ENCODE measurements at regions not wholly inside any gene's neighbourhood (a gene's known extent, or its start where the extent isn't known, plus 50 kb on each side); places are given as distances from the start of the nearest gene placed in this dataset.
"Not testable (repeated sequence)": the region's sequence is repeated elsewhere in the genome, so short reads cannot be mapped to it uniquely, and the experiment has no call there.

DNA sequence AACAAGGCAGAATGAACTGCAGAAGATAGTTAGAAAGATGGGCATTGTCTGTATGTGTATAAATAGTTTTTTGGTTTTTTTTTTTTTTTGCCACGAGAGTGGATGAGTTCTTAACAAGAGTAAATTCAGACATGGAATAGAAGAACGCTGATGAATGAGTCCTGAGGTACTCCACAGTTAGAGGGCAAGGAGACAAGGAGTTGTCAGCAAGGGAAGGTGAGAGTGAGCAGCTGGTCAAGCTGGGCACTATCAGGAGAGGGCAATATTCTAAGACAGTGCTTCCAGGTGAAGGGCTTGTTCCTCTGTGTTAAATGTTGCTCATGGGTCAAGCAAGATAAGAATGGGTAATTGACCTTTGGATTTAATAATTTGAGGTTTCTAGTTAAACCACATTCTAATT, 138.6 kb upstream of the FAM78B start:
- no peak for DNase-seq (ENCODE audit: low read depth in 2 of 2)

- DNase-seq (ENCODE audit: low read depth in 2 of 2): no peak
Observed at GRCh38 chr1:166307261-166308188, 140.7 kb upstream of the FAM78B start.

GRCh38 chr1:166316306-166316705, 149.5 kb upstream of the FAM78B start:
- not testable (repeated sequence) for DNase-seq (ENCODE audit: low read depth in 2 of 2)

DNA sequence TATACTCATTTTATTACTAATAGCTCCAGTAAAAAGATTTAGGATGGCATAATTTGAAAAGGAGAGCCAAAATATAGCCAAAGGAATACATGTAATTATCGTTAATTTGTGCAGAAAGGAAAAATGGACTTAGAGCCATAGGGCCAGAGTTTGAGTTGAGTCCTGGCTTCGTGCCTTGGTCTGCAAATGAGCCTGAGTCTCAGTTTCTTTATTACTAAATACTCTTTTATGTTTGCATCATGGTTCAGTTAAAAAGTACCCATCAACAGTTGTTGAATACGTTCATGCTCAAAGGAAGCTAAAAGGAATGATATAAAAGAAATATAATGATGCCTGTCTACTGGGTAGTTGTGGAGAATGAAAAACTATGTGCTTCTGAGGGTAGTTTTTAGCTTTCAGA, 155.7 kb upstream of the FAM78B start:
- no peak for DNase-seq (ENCODE audit: low read depth in 2 of 2)

- DNase-seq (ENCODE audit: low read depth in 2 of 2): no peak
Observed at GRCh38 chr1:166327886-166328285, 161.1 kb upstream of the FAM78B start.

DNA sequence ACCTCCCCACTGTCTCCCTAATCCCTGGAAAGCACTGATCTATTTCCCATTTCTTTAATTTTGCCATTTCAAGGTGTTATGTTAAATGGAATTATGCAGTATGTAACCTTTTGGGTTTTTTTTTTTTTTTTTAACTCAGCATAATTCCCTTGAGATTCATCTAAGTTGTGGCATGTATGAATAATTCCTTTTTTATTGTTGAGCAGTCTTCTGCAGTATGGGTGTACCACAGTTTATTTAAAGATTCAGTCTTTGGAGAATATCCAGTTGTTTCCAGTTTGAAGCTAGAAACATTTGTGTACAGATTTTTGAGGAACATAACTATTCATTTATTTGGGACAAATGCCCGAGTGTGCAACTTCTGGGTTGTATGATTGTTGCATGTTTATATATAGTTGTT, 162.2 kb upstream of the FAM78B start:
- DNase-seq (ENCODE audit: low read depth in 2 of 2): no peak

- DNase-seq (ENCODE audit: low read depth in 2 of 2): no peak
Observed at GRCh38 chr1:166330096-166330495, 163.3 kb upstream of the FAM78B start.

DNA sequence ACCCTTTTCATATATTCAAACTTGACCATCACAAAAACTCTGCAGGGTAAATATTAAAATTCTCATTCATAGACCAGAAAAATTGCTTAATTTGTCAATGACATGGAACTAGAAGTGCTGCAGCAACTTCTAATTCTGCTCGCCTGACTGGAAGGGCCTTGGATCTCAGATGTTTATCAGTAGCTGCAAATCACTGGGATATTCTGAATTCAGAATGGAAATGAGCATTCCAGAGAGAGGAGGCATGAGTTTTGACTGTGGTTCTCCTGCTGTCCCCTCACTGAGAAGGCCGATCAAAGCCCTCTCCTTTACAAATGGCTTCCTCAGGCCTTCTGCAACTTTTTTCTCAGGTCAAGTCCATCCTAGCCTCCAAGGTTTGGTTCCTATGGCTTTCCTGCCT, 171.3 kb upstream of the FAM78B start:
- DNase-seq (ENCODE audit: low read depth in 2 of 2): no peak

GRCh38 chr1:166340709-166341108, 173.9 kb upstream of the FAM78B start:
- no peak for DNase-seq (ENCODE audit: low read depth in 2 of 2)

DNA sequence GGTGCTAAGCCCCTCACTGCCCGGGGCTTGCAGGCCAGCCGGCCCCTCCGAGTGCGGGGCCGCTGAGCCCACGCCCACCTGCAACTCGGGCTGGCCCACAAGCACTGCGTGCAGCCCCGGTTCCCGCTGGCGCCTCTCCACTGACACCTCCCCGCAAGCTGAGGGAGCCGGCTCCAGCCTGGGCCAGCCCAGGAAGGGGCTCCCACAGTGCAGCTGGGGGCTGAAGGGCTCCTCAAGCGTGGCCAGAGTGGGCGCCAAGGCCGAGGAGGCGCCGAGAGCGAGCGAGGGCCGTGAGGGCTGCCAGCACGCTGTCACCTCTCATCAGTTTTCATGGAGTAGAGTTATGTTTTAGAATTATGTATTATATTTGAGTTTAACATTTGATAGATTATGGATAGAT, 176.5 kb upstream of the FAM78B start:
- no peak for DNase-seq (ENCODE audit: low read depth in 2 of 2)

DNA sequence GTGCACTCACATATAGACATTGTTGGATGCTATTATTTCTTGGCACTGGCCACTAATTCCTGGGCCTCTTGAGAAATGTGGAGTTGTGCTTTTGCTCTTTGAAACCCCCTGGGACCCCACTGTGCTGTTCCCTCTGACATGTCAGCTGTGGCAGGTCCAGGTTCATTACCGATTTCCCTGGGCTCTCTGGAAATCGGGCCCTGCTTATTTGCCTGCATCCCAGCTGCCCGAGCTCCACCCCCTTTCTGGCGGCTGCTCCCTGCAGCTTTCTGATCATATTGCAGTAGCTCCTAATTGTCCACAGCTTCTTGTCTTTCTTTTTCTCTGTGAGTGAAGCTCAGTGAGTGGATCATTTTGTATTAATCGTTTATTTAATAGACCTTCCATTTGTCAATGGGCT, 183.7 kb upstream of the FAM78B start:
- DNase-seq (ENCODE audit: low read depth in 2 of 2): no peak

DNA sequence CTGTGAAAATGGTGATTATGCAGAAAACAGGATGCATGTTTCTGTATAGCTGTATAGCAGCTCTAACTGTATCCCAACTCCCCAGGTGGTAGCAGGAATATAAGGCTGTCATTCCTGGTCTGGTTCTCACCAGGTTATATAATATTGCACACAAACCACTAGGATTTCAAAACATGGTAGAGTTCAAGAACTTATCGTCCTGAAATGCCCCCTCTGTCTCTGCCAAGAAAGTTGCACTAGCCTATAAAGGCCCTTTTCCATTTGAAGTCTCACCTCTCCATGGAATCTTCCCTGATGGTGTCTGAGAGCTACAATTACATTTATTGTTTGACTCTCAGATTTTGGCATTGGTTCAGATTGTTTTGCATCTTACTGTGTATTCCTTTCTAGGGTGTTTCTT, 184.9 kb upstream of the FAM78B start:
- DNase-seq (ENCODE audit: low read depth in 2 of 2): no peak

DNA sequence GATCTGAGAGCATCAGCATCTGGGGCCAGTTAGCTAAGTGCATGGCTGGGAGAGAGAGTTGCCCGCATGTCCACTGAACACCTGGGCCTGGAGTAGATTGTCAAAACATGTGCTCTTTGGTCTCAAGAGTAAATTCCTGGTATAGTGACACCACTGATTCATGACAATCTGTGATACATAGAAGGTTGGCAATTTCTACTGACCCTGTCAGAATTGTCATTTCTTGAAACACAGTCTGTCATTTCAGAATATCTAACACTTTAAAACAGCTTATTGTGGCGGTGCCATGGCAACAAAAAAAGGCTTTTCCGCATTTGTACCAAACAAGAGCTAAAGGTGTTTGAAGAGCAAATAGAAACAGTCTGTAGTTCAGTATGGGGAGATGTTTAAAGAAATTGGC, 186.4 kb upstream of the FAM78B start:
- no peak for DNase-seq (ENCODE audit: low read depth in 2 of 2)

GRCh38 chr1:166354406-166354805, 187.6 kb upstream of the FAM78B start:
- DNase-seq (ENCODE audit: low read depth in 2 of 2): no peak

DNA sequence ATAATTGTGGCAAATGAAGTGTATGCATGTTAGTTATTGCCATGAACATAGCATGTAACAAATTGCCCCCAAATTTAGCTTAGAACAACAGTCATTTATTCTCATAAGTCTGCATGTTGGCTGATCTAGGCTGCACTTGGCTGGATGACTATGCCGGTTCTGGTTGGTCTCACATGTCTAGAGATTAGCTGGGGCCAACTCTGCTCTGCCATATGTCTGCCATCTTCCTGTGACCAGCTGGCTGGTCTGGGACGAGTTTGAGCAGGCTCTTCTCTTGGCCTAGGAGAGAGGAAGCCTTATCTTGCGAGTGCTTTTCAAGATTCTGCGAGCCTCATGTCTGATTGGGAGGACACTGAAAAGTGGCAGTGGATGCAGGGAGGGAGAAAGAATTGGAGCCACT, 198.3 kb upstream of the FAM78B start:
- no peak for DNase-seq (ENCODE audit: low read depth in 2 of 2)

DNA sequence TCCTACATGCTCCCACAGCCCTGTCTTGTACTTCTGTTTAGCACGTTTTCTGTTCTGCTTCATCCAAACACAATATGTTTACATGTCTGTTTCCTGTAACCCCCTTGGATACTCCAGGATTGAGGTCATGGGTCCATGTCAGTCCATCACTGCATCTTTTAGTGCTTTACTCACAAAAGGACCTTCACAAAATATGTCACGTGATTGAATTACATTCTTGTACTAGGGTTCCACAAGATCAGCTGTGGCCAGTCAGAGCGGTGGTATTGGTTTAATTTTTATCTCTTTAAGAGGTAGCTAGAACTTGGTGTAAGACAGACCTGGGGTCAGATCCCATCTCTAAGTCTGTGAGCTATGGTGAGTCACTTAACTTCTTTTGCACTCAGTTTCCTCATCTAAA, 201.2 kb upstream of the FAM78B start:
- DNase-seq (ENCODE audit: low read depth in 2 of 2): no peak

DNA sequence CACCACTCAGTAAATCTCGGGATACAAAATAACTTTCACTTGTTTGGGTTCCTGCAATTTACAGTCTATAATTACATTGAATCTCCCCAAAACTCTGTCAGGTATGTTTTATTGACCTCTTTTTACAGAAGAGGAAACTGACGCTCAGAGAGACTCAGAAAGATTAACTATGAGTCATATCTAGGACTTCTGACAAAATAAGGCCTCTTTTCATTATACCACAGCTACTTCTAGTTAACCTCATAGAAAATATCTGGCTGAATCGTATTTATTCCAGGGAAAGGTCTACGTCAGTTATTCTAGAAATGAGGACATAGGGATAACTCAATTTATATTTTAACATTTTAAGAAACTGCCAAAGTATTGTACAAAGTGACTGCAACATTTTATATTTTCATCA, 211.1 kb upstream of the FAM78B start:
- DNase-seq (ENCODE audit: low read depth in 2 of 2): no peak

- DNase-seq (ENCODE audit: low read depth in 2 of 2): no peak
Observed at GRCh38 chr1:166378805-166379204, 212.0 kb upstream of the FAM78B start.

GRCh38 chr1:166379447-166379846, 212.6 kb upstream of the FAM78B start:
- no peak for DNase-seq (ENCODE audit: low read depth in 2 of 2)

- no peak for DNase-seq (ENCODE audit: low read depth in 2 of 2)
Observed at GRCh38 chr1:166383137-166383536, 216.3 kb upstream of the FAM78B start.

- DNase-seq (ENCODE audit: low read depth in 2 of 2): no peak
Observed at GRCh38 chr1:166383635-166384346, 217.0 kb upstream of the FAM78B start.

GRCh38 chr1:166384948-166385347, 218.1 kb upstream of the FAM78B start:
- no peak for DNase-seq (ENCODE audit: low read depth in 2 of 2)

DNA sequence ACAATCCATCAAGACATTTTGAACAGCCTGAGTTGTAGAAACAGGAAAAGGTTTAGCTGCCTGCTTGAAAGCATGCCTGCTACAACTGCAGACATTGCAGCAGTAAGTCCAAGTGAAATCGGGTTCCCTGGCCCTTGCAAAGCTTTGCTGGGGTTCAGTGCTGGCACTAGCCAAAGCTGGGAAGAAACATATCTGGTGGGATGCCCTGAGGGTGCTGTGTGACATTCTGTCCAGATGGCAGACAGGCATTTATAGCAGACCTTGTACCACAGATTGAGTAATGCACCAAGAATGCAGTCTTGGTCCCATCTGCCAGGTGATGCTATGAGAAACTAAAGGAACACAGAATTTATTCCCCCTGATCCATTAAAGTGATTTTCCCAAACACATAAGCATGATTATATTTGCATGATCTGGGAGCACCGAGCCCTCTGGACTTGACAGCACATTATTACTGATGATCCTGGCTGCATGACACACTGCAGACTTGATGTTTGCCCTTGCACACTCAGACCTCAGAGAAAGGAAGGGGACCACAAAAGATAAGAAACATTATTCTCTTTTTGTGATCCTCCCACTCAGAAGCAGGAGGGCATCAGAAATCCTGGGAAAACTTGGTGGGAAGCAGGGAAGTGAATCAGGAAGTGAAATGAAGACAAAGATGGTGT, 223.7 kb upstream of the FAM78B start:
- DNase-seq (ENCODE audit: low read depth in 2 of 2): no peak

Data from stimulated activated CD8-positive, alpha-beta memory T cell treated with anti-CD3 and anti-CD28 coated beads, Interleukin-2, amount 100 ng/mL, for 1 hour (primary cell).